DND-41 (cell line): ENCODE measurements at regions not wholly inside any gene's neighbourhood (a gene's known extent, or its start where the extent isn't known, plus 50 kb on each side); places are given as distances from the start of the nearest gene placed in this dataset.

Experiments used
- ATAC-seq: fragments of 200-7000 bp; cut with Tn5 transposase; 3 replicates; pipeline ENCODE4 v1.9.1; 2021; ENCODE audit warnings: low read depth; ENCODE audit not compliant: insufficient read depth
- DNase-seq: peaks from one replicate; pipeline ENCODE4 v3.0.0-alpha.2; 2020
- H2AFZ ChIP-seq: 2 replicates; pipeline ENCODE4 v1.6.0; 2012; ENCODE audit warnings: low read depth, low read length
- H3K27ac ChIP-seq: 2 replicates; pipeline ENCODE4 v1.5.1; 2012; ENCODE audit warnings: low read length, inconsistent platforms
- H3K27me3 ChIP-seq: fragments of 200-600 bp; sonication (generic); 2 replicates; pipeline ENCODE4 v1.6.0; 2012; ENCODE audit warnings: low read length, mild to moderate bottlenecking, inconsistent platforms; ENCODE audit not compliant: insufficient read depth, poor library complexity
- H3K36me3 ChIP-seq: 2 replicates; pipeline ENCODE4 v1.5.1; 2012; ENCODE audit warnings: low read length, inconsistent platforms; ENCODE audit not compliant: insufficient read depth
- H3K4me1 ChIP-seq: 2 replicates; pipeline ENCODE4 v1.5.1; 2012; ENCODE audit warnings: mild to moderate bottlenecking, low read length; ENCODE audit not compliant: insufficient read depth
- H3K4me2 ChIP-seq: 2 replicates; pipeline ENCODE4 v1.6.0; 2012; ENCODE audit warnings: mild to moderate bottlenecking, moderate library complexity, low read length, inconsistent platforms; ENCODE audit not compliant: insufficient read depth
- H3K4me3 ChIP-seq, 2 experiments: fragments of 200-600 bp in 1 of 2; shearing (Covaris generic) in 1 of 2; 2 replicates each; pipeline ENCODE4 v1.5.1; 2012 to 2016; ENCODE audit warnings: inconsistent platforms in 2 of 2, low read length in 2 of 2, mild to moderate bottlenecking in 2 of 2, low read depth in 1 of 2, moderate library complexity in 1 of 2
- H3K79me2 ChIP-seq: 2 replicates; pipeline ENCODE4 v1.6.0; 2012; ENCODE audit warnings: low read length, inconsistent platforms; ENCODE audit not compliant: insufficient read depth
- H3K9ac ChIP-seq: 2 replicates; pipeline ENCODE4 v1.6.0; 2012; ENCODE audit warnings: low read depth, mild to moderate bottlenecking, inconsistent platforms, low read length, moderate library complexity
- H3K9me3 ChIP-seq: 2 replicates; pipeline ENCODE4 v1.5.1; 2012; ENCODE audit warnings: low read length, moderate library complexity, mild to moderate bottlenecking, inconsistent platforms; ENCODE audit not compliant: insufficient read depth, severe bottlenecking
- H4K20me1 ChIP-seq: 2 replicates; pipeline ENCODE4 v1.6.0; 2012; ENCODE audit warnings: low read length; ENCODE audit not compliant: insufficient read depth
- EZH2 ChIP-seq: IDR thresholded peaks from 3 replicates; pipeline ENCODE4 v1.6.1; 2012; ENCODE audit warnings: borderline replicate concordance, low read depth, mild to moderate bottlenecking, moderate library complexity, low read length, inconsistent platforms; ENCODE audit not compliant: severe bottlenecking
- TF ChIP-seq, protein P1 (sequence below): IDR thresholded peaks from 2 replicates; pipeline ENCODE4 v1.5.1; 2012; ENCODE audit warnings: borderline replicate concordance, low read length, moderate library complexity, mild to moderate bottlenecking; ENCODE audit not compliant: poor library complexity, severe bottlenecking; ENCODE audit errors: extremely low read depth

DNA sequence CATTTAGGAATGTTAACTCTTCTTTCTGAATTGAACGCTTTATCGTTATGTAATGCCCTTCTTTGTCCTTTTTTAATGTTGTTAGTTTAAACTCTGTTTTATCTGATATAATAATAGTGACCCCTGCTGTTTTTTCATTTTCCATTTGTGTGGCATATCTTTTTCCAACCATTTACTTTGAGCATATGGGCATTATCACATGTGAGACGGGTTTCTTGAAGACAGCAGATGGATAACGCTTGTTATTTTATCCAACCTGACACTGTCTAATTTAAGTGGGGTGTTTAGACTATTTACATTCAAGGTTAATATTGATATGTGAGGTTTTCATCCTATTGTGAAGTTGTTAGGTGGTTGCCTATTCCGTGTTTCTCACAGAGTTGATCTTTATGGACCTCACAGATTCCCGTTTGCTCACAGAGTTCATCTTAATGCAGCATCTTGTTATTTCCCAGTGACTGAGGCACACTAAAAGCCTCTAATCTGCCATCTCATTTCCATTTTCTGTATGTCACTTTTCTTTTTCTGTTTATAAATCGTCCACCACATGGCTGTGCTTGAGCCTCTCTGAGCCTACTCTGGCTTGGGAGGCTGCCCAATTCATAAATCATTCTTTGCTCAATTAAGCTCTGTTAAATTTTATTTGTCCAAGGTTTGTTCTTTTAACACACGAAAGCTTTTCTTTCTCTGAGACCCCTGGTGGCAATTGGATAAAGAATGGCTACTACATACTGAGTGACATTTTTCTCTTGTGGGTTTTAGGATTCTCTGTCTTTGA is 286.2 kb downstream of the HTR7 start:
- H3K9ac ChIP-seq = no peak overlapping the region
- H3K27me3 ChIP-seq = peaks cover 6% of the 10 kb centered on the region
- no peak for ATAC-seq
- H3K79me2 ChIP-seq = no peaks in the 10 kb centered on the region
- H3K4me1 ChIP-seq = no peaks in the 10 kb centered on the region
- H3K27ac ChIP-seq = no peak overlapping the region
- no peaks in the 10 kb centered on the region for H3K36me3 ChIP-seq
- no peak overlapping the region for H3K4me3 ChIP-seq
- no peak for DNase-seq
- no peaks in the 10 kb centered on the region for H3K9me3 ChIP-seq
- no peak overlapping the region for H3K4me2 ChIP-seq
- H2AFZ ChIP-seq = no peak overlapping the region
- H4K20me1 ChIP-seq = no peaks in the 10 kb centered on the region
- TF ChIP-seq, protein P1, sequence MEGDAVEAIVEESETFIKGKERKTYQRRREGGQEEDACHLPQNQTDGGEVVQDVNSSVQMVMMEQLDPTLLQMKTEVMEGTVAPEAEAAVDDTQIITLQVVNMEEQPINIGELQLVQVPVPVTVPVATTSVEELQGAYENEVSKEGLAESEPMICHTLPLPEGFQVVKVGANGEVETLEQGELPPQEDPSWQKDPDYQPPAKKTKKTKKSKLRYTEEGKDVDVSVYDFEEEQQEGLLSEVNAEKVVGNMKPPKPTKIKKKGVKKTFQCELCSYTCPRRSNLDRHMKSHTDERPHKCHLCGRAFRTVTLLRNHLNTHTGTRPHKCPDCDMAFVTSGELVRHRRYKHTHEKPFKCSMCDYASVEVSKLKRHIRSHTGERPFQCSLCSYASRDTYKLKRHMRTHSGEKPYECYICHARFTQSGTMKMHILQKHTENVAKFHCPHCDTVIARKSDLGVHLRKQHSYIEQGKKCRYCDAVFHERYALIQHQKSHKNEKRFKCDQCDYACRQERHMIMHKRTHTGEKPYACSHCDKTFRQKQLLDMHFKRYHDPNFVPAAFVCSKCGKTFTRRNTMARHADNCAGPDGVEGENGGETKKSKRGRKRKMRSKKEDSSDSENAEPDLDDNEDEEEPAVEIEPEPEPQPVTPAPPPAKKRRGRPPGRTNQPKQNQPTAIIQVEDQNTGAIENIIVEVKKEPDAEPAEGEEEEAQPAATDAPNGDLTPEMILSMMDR = no peak
- TF ChIP-seq EZH2 = no peak

DNA sequence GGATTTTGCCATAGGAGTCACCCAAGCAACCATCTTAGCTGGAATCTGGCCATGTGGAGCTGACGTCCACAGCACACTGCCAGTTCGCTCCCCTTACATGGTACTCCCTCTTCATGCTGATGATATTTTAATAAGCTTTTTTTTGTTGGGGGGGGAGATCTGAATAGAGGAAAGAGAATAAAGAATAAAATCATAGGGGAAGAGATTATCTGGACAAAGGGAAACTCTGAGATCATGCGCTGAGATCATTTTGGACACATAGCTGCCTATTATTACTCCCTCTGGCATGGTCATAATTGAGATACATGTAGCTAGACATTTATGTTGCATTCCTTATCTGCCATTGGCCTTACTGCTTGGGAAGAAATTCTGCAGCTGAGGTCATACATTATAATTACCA is 282.7 kb downstream of the HTR7 start:
- Histone ChIP-seq H3K4me3 (no peak overlapping the region), H3K9ac (no peak overlapping the region), H3K4me2 (no peak overlapping the region), H3K36me3 (no peaks in the 10 kb centered on the region), H4K20me1 (no peaks in the 10 kb centered on the region), H3K79me2 (no peaks in the 10 kb centered on the region), H3K27ac (no peak overlapping the region), H3K4me1 (no peaks in the 10 kb centered on the region), H3K9me3 (no peaks in the 10 kb centered on the region), H2AFZ (no peak overlapping the region), H3K27me3 (peaks cover 3% of the 10 kb centered on the region)
- ATAC-seq (no peak), DNase-seq (no peak)
- TF ChIP-seq, protein P1 = no peak

DNA sequence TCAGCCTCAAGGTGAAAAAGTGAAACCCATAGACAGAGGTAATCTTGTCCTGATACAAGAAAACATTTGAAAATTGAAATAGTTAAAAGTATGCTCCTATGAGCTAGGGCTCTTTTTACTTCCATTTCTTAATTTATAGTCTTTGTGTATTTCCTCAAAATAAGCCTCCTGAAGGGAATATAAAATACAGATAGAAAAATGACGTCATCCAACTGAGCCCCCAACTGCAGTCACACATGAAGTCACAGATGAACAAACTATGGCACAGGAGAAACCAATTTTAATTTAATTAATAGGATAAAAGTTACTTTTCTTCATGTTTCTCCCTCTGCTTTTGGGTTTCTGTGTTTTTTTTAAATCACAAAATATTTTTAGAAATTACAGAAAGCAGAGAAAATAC is 280.3 kb downstream of the HTR7 start:
- Histone ChIP-seq H3K79me2 (no peaks in the 10 kb centered on the region), H3K4me1 (no peaks in the 10 kb centered on the region), H2AFZ (no peak overlapping the region), H3K4me2 (no peak overlapping the region), H3K9me3 (no peaks in the 10 kb centered on the region), H3K27me3 (peaks cover 6% of the 10 kb centered on the region), H3K4me3 (no peak overlapping the region), H4K20me1 (no peaks in the 10 kb centered on the region), H3K27ac (no peak overlapping the region), H3K9ac (no peak overlapping the region), H3K36me3 (no peaks in the 10 kb centered on the region)
- TF ChIP-seq, protein P1 = no peak
- TF ChIP-seq EZH2 = no peak
- DNase-seq (no peak), ATAC-seq (no peak)
